Testis (tissue), 2 donors: ENCODE measurements at regions not wholly inside any gene's neighbourhood (a gene's known extent, or its start where the extent isn't known, plus 50 kb on each side); places are given as distances from the start of the nearest gene placed in this dataset.

Source experiments
- DNase-seq: peaks from one replicate; pipeline ENCODE4 v3.0.0-alpha.2; 2019
- H3K27ac ChIP-seq, 2 donors: fragments of 200-600 bp; sonication (generic); one replicate each; pipeline ENCODE4 v1.5.1; 2019
- H3K27me3 ChIP-seq: fragments of 200-600 bp; sonication (generic); one replicate; pipeline ENCODE4 v1.5.1; 2019
- H3K36me3 ChIP-seq: fragments of 200-600 bp; sonication (generic); one replicate; pipeline ENCODE4 v1.5.1; 2017; ENCODE audit warnings: low read depth; ENCODE audit errors: missing control alignments
- H3K4me1 ChIP-seq: fragments of 200-600 bp; sonication (generic); one replicate; pipeline ENCODE4 v1.5.1; 2019
- H3K4me3 ChIP-seq, 2 donors: fragments of 200-600 bp; sonication (generic); one replicate each; pipeline ENCODE4 v1.5.1; 2017 to 2019
- H3K9me3 ChIP-seq: fragments of 200-600 bp; sonication (generic); one replicate; pipeline ENCODE4 v1.5.1; 2017
- POLR2A ChIP-seq: fragments of 450-650 bp; IDR thresholded peaks from one replicate; pipeline ENCODE4 v1.6.1; 2017; ENCODE audit warnings: antibody characterized with exemption, mild to moderate bottlenecking, moderate library complexity
- WGBS, 2 donors: methylation state at CpG; one replicate each; pipeline ENCODE4 v1.1.5; 2018; 5-methylcytosine and 5-hydroxymethylcytosine counted together
- intact Hi-C: fragments of 100-400 bp; cut with DNase I; formaldehyde crosslinking; loops from one replicate; pipeline ENCODE4 v1.15.1; 2023; ENCODE audit warnings: low total_unique reads
- TF ChIP-seq, protein P1 (sequence below), 3 experiments: fragments of 450-650 bp in 2 of 3; fragments of 200-600 bp in 1 of 3; sonication (generic) in 1 of 3; IDR thresholded peaks; one replicate each; pipeline ENCODE4 v1.5.1; 2016 to 2019; ENCODE audit warnings: antibody characterized with exemption in 3 of 3, mild to moderate bottlenecking in 2 of 3, moderate library complexity in 1 of 3

GRCh38 chr2:19300961-19301360 lies 57.5 kb downstream of the OSR1 start:
- Histone ChIP-seq H3K9me3 (no peaks in the 10 kb centered on the region), H3K27me3 (no peaks in the 10 kb centered on the region), H3K36me3 (no peaks in the 10 kb centered on the region), H3K4me3 (no peak overlapping the region), H3K27ac (no peak overlapping the region), H3K4me1 (no peaks in the 10 kb centered on the region)
- TF ChIP-seq POLR2A, result no peak
- WGBS, 2 donors, result 97 to 100% methylated on average over 2 of the region's 2 CpGs
- no peak for DNase-seq
- intact Hi-C loops, result no loop called here

DNA sequence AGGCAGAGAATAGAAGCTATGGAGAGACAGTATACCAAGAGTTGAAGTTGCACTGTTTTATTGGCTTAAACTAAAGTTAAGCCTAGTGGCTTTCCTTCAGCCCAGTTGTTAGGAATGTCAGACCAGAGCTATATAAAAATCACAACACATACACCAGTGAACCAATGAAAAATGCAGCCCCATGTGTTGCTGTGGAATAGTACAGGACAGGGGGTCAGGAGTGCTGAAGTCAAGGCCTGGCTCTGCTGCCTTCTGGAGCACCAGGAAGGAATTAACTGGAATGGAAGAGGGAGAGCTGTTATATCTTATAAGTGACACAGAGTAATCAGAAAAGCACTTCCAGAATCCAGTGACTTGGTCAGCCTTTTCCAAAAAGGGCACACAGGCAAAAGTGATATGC lies 58.9 kb downstream of the OSR1 start:
- no peaks in the 10 kb centered on the region for H3K4me1 ChIP-seq
- H3K27ac ChIP-seq, result no peak overlapping the region
- no peak for DNase-seq
- no peaks in the 10 kb centered on the region for H3K27me3 ChIP-seq
- no peak overlapping the region for H3K4me3 ChIP-seq
- no peaks in the 10 kb centered on the region for H3K9me3 ChIP-seq
- no peaks in the 10 kb centered on the region for H3K36me3 ChIP-seq
- intact Hi-C loops, result no loop called here
- no peak for TF ChIP-seq POLR2A

DNA sequence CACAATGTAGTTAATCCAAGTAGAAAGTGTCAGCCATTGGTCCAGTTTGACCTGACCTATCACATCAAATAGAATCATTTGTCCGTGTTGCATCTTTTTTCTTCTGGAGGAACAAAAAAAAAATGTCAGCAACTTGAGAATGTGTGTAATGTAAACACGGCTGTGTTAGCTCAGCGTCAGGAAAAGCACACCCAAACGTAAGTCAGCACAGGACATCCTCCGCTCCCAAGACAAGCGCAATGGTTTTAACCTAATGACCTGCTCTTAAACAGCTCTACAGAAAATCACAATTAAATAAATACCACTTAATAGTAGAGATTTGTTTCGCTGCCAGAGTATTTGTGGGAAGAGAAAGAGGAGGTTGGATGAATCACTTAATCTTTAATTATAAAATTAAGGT lies 59.4 kb downstream of the OSR1 start:
- intact Hi-C loops, result no loop called here
- H3K4me3 ChIP-seq, result no peak overlapping the region
- H3K9me3 ChIP-seq, result no peaks in the 10 kb centered on the region
- TF ChIP-seq POLR2A, result no peak
- TF ChIP-seq, protein P1, sequence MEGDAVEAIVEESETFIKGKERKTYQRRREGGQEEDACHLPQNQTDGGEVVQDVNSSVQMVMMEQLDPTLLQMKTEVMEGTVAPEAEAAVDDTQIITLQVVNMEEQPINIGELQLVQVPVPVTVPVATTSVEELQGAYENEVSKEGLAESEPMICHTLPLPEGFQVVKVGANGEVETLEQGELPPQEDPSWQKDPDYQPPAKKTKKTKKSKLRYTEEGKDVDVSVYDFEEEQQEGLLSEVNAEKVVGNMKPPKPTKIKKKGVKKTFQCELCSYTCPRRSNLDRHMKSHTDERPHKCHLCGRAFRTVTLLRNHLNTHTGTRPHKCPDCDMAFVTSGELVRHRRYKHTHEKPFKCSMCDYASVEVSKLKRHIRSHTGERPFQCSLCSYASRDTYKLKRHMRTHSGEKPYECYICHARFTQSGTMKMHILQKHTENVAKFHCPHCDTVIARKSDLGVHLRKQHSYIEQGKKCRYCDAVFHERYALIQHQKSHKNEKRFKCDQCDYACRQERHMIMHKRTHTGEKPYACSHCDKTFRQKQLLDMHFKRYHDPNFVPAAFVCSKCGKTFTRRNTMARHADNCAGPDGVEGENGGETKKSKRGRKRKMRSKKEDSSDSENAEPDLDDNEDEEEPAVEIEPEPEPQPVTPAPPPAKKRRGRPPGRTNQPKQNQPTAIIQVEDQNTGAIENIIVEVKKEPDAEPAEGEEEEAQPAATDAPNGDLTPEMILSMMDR (IDR thresholded peaks at IDR 0.05), result no peak
- no peak overlapping the region for H3K27ac ChIP-seq
- H3K4me1 ChIP-seq, result no peaks in the 10 kb centered on the region
- no peaks in the 10 kb centered on the region for H3K36me3 ChIP-seq
- no peaks in the 10 kb centered on the region for H3K27me3 ChIP-seq
- DNase-seq, result no peak
- 72 to 77% methylated on average over 7 of the region's 7 CpGs for WGBS, 2 donors

DNA sequence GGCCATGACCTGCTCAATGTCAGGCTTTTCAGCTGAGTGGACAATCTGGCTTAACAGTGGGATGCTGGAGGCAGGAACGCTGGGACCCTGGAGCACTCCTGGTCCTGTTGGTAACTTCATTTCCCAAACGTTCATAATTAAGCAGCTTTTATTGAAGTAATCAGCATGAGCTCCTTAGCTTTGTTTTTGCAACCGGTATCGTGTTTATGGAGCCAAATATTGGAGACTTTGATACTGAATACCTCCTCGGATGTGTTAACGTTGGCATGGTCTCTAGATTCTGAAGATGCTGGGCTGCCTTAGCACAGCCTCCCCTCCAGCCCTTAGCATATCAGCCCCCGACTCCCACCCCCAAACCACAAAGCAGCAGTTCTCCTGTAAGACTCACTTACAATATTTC lies 60.7 kb downstream of the OSR1 start:
- no peak for TF ChIP-seq POLR2A
- TF ChIP-seq, protein P1 (IDR thresholded peaks at IDR 0.05), result no peak
- no peak overlapping the region for H3K4me3 ChIP-seq
- H3K27me3 ChIP-seq, result no peaks in the 10 kb centered on the region
- intact Hi-C loops, result no loop called here
- H3K36me3 ChIP-seq, result no peaks in the 10 kb centered on the region
- H3K27ac ChIP-seq, result no peak overlapping the region
- H3K9me3 ChIP-seq, result no peaks in the 10 kb centered on the region
- H3K4me1 ChIP-seq, result no peaks in the 10 kb centered on the region
- DNase-seq, result no peak
- 76 to 83% methylated on average over 4 to 7 of the region's 7 CpGs for WGBS, 2 donors

GRCh38 chr2:19295998-19296502 lies 62.4 kb downstream of the OSR1 start:
- TF ChIP-seq, protein P1 (IDR thresholded peaks at IDR 0.05), result no peak
- no peak for TF ChIP-seq POLR2A

GRCh38 chr2:19292007-19292406 lies 66.4 kb downstream of the OSR1 start:
- intact Hi-C loops, result no loop called here
- 89 to 92% methylated on average over 5 of the region's 5 CpGs for whole genome bisulfite sequencing, 2 donors
- Histone ChIP-seq H3K9me3 (no peaks in the 10 kb centered on the region), H3K27me3 (no peaks in the 10 kb centered on the region), H3K27ac (no peak overlapping the region), H3K36me3 (no peaks in the 10 kb centered on the region), H3K4me1 (no peaks in the 10 kb centered on the region), H3K4me3 (no peak overlapping the region)
- no peak for TF ChIP-seq POLR2A
- TF ChIP-seq, protein P1 (IDR thresholded peaks at IDR 0.05), result no peak
- DNase-seq, result no peak

More at GRCh38 chr2:19295998-19296502, 62.4 kb downstream of the OSR1 start:
- intact Hi-C loops, result no loop called here
- no peak for DNase-seq
- H3K9me3 ChIP-seq, result no peaks in the 10 kb centered on the region
- no peak overlapping the region for H3K27ac ChIP-seq
- no peaks in the 10 kb centered on the region for H3K27me3 ChIP-seq
- no peak overlapping the region for H3K4me3 ChIP-seq
- H3K36me3 ChIP-seq, result no peaks in the 10 kb centered on the region
- 92 to 96% methylated on average over 3 of the region's 3 CpGs for WGBS, 2 donors
- no peaks in the 10 kb centered on the region for H3K4me1 ChIP-seq
